CD4-positive, alpha-beta memory T cell (primary cell): ENCODE measurements at regions not wholly inside any gene's neighbourhood (a gene's known extent, or its start where the extent isn't known, plus 50 kb on each side); places are given as distances from the start of the nearest gene placed in this dataset.
"Not testable (repeated sequence)": the region's sequence is repeated elsewhere in the genome, so short reads cannot be mapped to it uniquely, and the experiment has no call there.

Source experiments
- CTCF ChIA-PET: fragments of 350-600 bp; sonication (Branson Sonifier 250); formaldehyde crosslinking; loops from one replicate; lab custom pipeline; 2021; ENCODE audit warnings: inconsistent platforms; ENCODE audit not compliant: partially characterized antibody; lab: Charles Lee
- POLR2A ChIA-PET: fragments of 350-600 bp; sonication (Branson Sonifier 250); formaldehyde crosslinking; loops from one replicate; lab custom pipeline; 2021; ENCODE audit not compliant: partially characterized antibody; lab: Charles Lee
- DNase-seq, 5 donors: peaks; one replicate each; pipeline versions ENCODE4 v3.0.0 to v3.0.0-alpha.2; 2020 to 2022; ENCODE audit warnings: mixed read lengths in 1 of 5
- H3K27ac ChIP-seq: one replicate; pipeline ENCODE4 v1.7.0; 2013; ENCODE audit warnings: low read depth, low read length
- H3K27me3 ChIP-seq: 2 replicates; pipeline ENCODE4 v1.7.0; 2013; ENCODE audit warnings: mild to moderate bottlenecking, low read length, moderate library complexity; ENCODE audit not compliant: insufficient read depth
- H3K36me3 ChIP-seq: 2 replicates; pipeline ENCODE4 v1.7.0; 2013; ENCODE audit warnings: mild to moderate bottlenecking, low read length, moderate library complexity; ENCODE audit not compliant: insufficient read depth
- H3K4me1 ChIP-seq: 2 replicates; pipeline ENCODE4 v1.7.0; 2013; ENCODE audit warnings: mild to moderate bottlenecking, low read length, moderate library complexity; ENCODE audit not compliant: insufficient read depth
- H3K4me3 ChIP-seq, 2 donors: one replicate each; pipeline ENCODE4 v1.7.0; 2013; ENCODE audit warnings: low read length in 2 of 2, mild to moderate bottlenecking in 1 of 2
- H3K9me3 ChIP-seq, 2 donors: one replicate each; pipeline ENCODE4 v1.7.0; 2013; ENCODE audit warnings: low read length in 2 of 2, control low read depth in 1 of 2; ENCODE audit not compliant: control insufficient read depth in 1 of 2
- H3K27ac Mint-ChIP-seq, 7 donors: one replicate each; pipeline ENCODE4 v1.8.0; 2020 to 2021; ENCODE audit warnings: mixed read lengths in 7 of 7, mild to moderate bottlenecking in 6 of 7, inconsistent platforms in 3 of 7, moderate library complexity in 3 of 7
- H3K27me3 Mint-ChIP-seq, 2 donors: one replicate each; pipeline ENCODE4 v1.8.0; 2020 to 2021; ENCODE audit warnings: mixed read lengths in 2 of 2
- H3K36me3 Mint-ChIP-seq, 2 donors: one replicate each; pipeline ENCODE4 v1.8.0; 2020 to 2021; ENCODE audit warnings: mixed read lengths in 2 of 2, inconsistent platforms in 1 of 2, mild to moderate bottlenecking in 1 of 2
- H3K4me1 Mint-ChIP-seq, 4 donors: one replicate each; pipeline ENCODE4 v1.8.0; 2020 to 2021; ENCODE audit warnings: mixed read lengths in 4 of 4, mild to moderate bottlenecking in 1 of 4
- H3K4me3 Mint-ChIP-seq, 8 donors: one replicate each; pipeline ENCODE4 v1.8.0; 2020 to 2021; ENCODE audit warnings: mixed read lengths in 8 of 8, mild to moderate bottlenecking in 7 of 8, moderate library complexity in 6 of 8, inconsistent platforms in 3 of 8
- H3K9me3 Mint-ChIP-seq, 8 donors: one replicate each; pipeline ENCODE4 v1.8.0; 2020 to 2021; ENCODE audit warnings: mixed read lengths in 8 of 8, mild to moderate bottlenecking in 5 of 8, inconsistent platforms in 3 of 8, moderate library complexity in 1 of 8
- intact Hi-C: fragments of 100-400 bp; cut with micrococcal nuclease; formaldehyde crosslinking; loops from one replicate; pipeline ENCODE4 v1.15.1; 2023

GRCh38 chr2:146547236-146547635 lies 1297.6 kb upstream of the ACVR2A start:
- Histone ChIP-seq H3K9me3 (no peaks in the 10 kb centered on the region), H3K27ac (no peak overlapping the region), H3K4me3 (no peak overlapping the region), H3K4me1 (no peaks in the 10 kb centered on the region), H3K36me3 (no peaks in the 10 kb centered on the region), H3K27me3 (no peaks in the 10 kb centered on the region)
- intact Hi-C loops, result no loop called here
- ChIA-PET POLR2A (no interaction called here), CTCF (no interaction called here)
- no peaks in the 10 kb centered on the region for H3K4me1 Mint-ChIP-seq
- H3K4me3 Mint-ChIP-seq, result no peak overlapping the region
- no peaks in the 10 kb centered on the region for H3K36me3 Mint-ChIP-seq
- no peak for DNase-seq
- H3K27ac Mint-ChIP-seq, result no peak overlapping the region
- H3K27me3 Mint-ChIP-seq, result no peaks in the 10 kb centered on the region
- H3K9me3 Mint-ChIP-seq, result peaks cover 0 to 3% (median 0%) of the 10 kb centered on the region in 8 donors

DNA sequence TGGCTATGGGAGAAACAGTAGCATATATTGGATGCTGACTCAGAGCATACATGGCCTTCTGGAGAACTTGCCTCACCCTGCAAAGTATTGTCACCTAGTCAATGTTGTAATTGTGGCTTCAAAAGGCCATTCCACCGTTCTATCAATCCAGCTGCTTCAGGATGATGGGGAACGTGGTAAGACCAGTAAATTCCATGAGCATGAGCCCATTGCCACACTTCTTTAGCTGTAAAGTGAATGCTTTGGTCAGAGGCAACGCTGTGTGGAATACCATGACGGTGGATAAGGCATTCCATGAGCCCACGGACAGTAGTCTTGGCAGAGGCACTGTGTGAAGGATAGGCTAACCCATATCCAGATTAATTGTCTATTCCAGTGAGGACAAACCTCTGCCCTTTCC lies 1300.1 kb upstream of the ACVR2A start:
- Histone ChIP-seq H3K4me3 (no peak overlapping the region), H3K4me1 (no peaks in the 10 kb centered on the region), H3K9me3 (no peaks in the 10 kb centered on the region), H3K36me3 (no peaks in the 10 kb centered on the region), H3K27ac (no peak overlapping the region), H3K27me3 (no peaks in the 10 kb centered on the region)
- Mint-ChIP-seq H3K9me3 (peaks cover 0 to 3% (median 0%) of the 10 kb centered on the region in 8 donors), H3K4me3 (no peak overlapping the region), H3K27ac (no peak overlapping the region), H3K36me3 (no peaks in the 10 kb centered on the region), H3K27me3 (no peaks in the 10 kb centered on the region), H3K4me1 (no peaks in the 10 kb centered on the region)
- ChIA-PET POLR2A (no interaction called here), CTCF (no interaction called here)
- DNase-seq, result no peak
- intact Hi-C loops, result no loop called here

GRCh38 chr2:146541896-146542295 lies 1302.9 kb upstream of the ACVR2A start:
- no peaks in the 10 kb centered on the region for H3K27me3 ChIP-seq
- H3K4me1 ChIP-seq, result no peaks in the 10 kb centered on the region
- Mint-ChIP-seq H3K9me3 (peaks cover 0 to 6% (median 3%) of the 10 kb centered on the region in 8 donors), H3K27me3 (no peaks in the 10 kb centered on the region), H3K4me3 (no peak overlapping the region), H3K4me1 (no peaks in the 10 kb centered on the region), H3K36me3 (no peaks in the 10 kb centered on the region), H3K27ac (no peak overlapping the region)
- H3K4me3 ChIP-seq, result no peak overlapping the region
- CTCF ChIA-PET, result no interaction called here
- no peaks in the 10 kb centered on the region for H3K36me3 ChIP-seq
- no peaks in the 10 kb centered on the region for H3K9me3 ChIP-seq
- POLR2A ChIA-PET, result no interaction called here
- no peak for DNase-seq
- H3K27ac ChIP-seq, result no peak overlapping the region
- intact Hi-C loops, result no loop called here

DNA sequence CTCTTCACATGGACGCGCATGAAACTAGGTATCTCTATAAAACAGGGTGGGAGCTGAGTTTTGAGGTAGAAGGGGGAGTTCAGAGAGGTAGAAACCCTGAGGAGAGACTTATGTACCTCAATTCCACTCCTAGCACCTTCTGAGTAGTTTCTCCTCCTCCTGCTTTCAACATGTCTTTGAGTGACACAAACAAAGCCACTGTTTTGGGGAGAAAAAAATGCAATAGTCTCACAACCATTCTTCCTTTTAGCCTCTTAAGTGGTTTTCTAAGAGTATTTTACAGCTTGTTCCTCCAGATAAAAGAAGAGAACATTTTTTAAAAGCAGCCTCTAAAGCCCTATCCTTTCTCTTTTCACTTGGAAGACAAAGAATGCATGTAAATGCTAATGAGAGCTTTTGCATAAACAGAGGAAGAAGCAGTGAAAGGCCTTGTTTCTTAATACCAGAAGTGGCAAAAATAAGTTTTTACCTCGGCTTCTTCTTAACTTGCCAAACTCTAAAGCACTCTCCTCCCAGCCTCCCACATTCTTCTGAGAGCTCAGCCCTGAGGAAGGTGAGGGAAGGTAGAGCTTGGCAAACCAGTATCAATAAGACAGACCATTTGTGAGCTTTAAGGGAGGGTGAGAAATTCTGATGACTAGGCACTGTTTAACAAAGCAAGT lies 1304.4 kb upstream of the ACVR2A start:
- Mint-ChIP-seq H3K27ac (no peak overlapping the region), H3K4me1 (no peaks in the 10 kb centered on the region), H3K4me3 (no peak overlapping the region), H3K27me3 (no peaks in the 10 kb centered on the region), H3K36me3 (no peaks in the 10 kb centered on the region), H3K9me3 (peaks cover 0 to 6% (median 3%) of the 10 kb centered on the region in 8 donors)
- no peaks in the 10 kb centered on the region for H3K9me3 ChIP-seq
- POLR2A ChIA-PET, result no interaction called here
- no peaks in the 10 kb centered on the region for H3K36me3 ChIP-seq
- no peak for DNase-seq
- H3K4me3 ChIP-seq, result no peak overlapping the region
- intact Hi-C loops, result no loop called here
- H3K27ac ChIP-seq, result no peak overlapping the region
- no peaks in the 10 kb centered on the region for H3K27me3 ChIP-seq
- H3K4me1 ChIP-seq, result no peaks in the 10 kb centered on the region
- CTCF ChIA-PET, result interaction anchor here (1.0 kb wide), 1 partner anchor 10 kb away, joined by 3 read pairs; no protein-coding TSS in a partner anchor

DNA sequence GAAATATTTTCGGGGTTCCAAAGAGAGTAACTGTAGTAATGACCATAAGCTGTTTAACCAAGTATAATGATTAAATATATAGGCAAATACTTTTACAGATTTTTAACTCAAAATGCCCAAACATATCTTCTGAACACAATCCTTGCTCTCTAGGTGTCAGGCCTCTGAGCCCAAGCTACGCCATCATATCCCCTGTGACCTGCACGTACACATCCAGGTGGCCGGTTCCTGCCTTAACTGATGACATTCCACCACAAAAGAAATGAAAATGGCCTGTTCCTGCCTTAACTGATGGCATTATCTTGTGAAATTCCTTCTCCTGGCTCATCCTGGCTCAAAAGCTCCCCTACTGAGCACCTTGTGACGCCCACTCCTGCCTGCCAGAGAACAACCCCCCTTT lies 1305.1 kb upstream of the ACVR2A start:
- H3K9me3 ChIP-seq, H3K4me3 ChIP-seq, H3K27me3 ChIP-seq, H3K36me3 Mint-ChIP-seq, POLR2A ChIA-PET, H3K27ac Mint-ChIP-seq, intact Hi-C loops, H3K27me3 Mint-ChIP-seq, H3K4me1 ChIP-seq, H3K4me3 Mint-ChIP-seq, H3K36me3 ChIP-seq, H3K9me3 Mint-ChIP-seq, DNase-seq, CTCF ChIA-PET, H3K27ac ChIP-seq, H3K4me1 Mint-ChIP-seq: not testable (repeated sequence)

GRCh38 chr2:146537477-146537876 lies 1307.4 kb upstream of the ACVR2A start:
- Histone ChIP-seq H3K4me3 (no peak overlapping the region), H3K4me1 (no peaks in the 10 kb centered on the region), H3K27ac (no peak overlapping the region), H3K9me3 (no peaks in the 10 kb centered on the region), H3K27me3 (no peaks in the 10 kb centered on the region), H3K36me3 (no peaks in the 10 kb centered on the region)
- Mint-ChIP-seq H3K9me3 (peaks cover 0 to 6% (median 4%) of the 10 kb centered on the region in 8 donors), H3K4me3 (no peak overlapping the region), H3K4me1 (no peaks in the 10 kb centered on the region), H3K36me3 (no peaks in the 10 kb centered on the region), H3K27me3 (no peaks in the 10 kb centered on the region), H3K27ac (no peak overlapping the region)
- POLR2A ChIA-PET, result no interaction called here
- CTCF ChIA-PET, result no interaction called here
- no peak for DNase-seq
- intact Hi-C loops, result no loop called here

DNA sequence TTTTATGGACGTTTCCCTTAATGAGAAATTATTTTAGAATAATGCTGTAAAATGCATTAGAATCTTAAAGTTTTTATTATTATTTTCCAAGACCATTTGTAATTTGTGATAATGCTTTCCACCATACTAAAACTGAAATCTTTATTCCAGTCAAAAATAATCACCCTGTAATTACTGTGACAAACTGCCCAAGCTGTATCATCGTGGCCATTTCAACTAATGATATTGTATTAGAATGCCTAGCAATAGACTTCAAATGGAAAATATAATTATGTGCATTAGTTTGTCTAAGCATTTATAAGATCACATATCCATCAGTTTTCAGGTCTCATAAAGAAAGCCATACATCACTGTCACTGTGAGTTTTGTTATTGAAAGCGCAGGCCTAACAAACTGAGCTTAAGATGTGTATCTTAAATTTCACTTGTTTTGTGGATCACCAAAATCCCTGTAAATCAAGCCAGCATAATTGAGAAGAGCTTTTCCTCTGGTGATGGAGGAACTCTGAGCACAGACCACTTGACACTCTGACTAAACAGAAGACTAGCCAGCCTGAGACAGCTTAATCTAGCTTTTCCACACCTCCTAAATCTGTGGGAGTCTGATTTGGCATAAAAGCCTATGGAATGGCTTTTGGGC lies 1312.2 kb upstream of the ACVR2A start:
- Mint-ChIP-seq H3K27me3 (no peaks in the 10 kb centered on the region), H3K36me3 (no peaks in the 10 kb centered on the region), H3K9me3 (peaks cover 0 to 5% (median 1%) of the 10 kb centered on the region in 8 donors), H3K27ac (no peak overlapping the region), H3K4me3 (no peak overlapping the region), H3K4me1 (no peaks in the 10 kb centered on the region)
- Histone ChIP-seq H3K36me3 (no peaks in the 10 kb centered on the region), H3K4me3 (no peak overlapping the region), H3K9me3 (no peaks in the 10 kb centered on the region), H3K27me3 (no peaks in the 10 kb centered on the region), H3K4me1 (no peaks in the 10 kb centered on the region), H3K27ac (no peak overlapping the region)
- ChIA-PET POLR2A (no interaction called here), CTCF (no interaction called here)
- intact Hi-C loops, result no loop called here
- no peak for DNase-seq
